ENCODE measurements at regions not wholly inside any gene's neighbourhood (a gene's known extent, or its start where the extent isn't known, plus 50 kb on each side); places are given as distances from the start of the nearest gene placed in this dataset.
A peak's percentile ranks its signal among the peaks of the same experiment; 100 is the strongest.
"Not testable (repeated sequence)": the region's sequence is repeated elsewhere in the genome, so short reads cannot be mapped to it uniquely, and the experiment has no call there.

GRCh38 chr9:39008907-39009306 is 279.1 kb downstream of the CNTNAP3 start:
- not testable (repeated sequence) for H3K4me3 ChIP-seq (ENCODE audit: insufficient read depth, low read depth, low read length); H3K4me1 Mint-ChIP-seq (ENCODE audit: low read depth, unreplicated experiment); H3K4me2 ChIP-seq (ENCODE audit: low read length); H3K36me3 ChIP-seq (ENCODE audit: insufficient read depth, low read length); H3K27ac ChIP-seq (ENCODE audit: low read depth, low read length); H3K79me2 ChIP-seq (ENCODE audit: insufficient read depth, low read length); H2AFZ ChIP-seq (ENCODE audit: low read depth, low read length); H3K27me3 ChIP-seq (ENCODE audit: insufficient read depth, low read length); H3K9ac ChIP-seq (ENCODE audit: low read length); H3K36me3 Mint-ChIP-seq (ENCODE audit: low read depth, unreplicated experiment); H3K4me1 ChIP-seq (ENCODE audit: insufficient read depth, low read length); H3K4me3 Mint-ChIP-seq (ENCODE audit: unreplicated experiment); H3K9me3 Mint-ChIP-seq (ENCODE audit: unreplicated experiment); H3K9me3 ChIP-seq (ENCODE audit: insufficient read depth, low read depth, low read length); H3K27me3 Mint-ChIP-seq (ENCODE audit: low read depth, unreplicated experiment); H3K27ac Mint-ChIP-seq (ENCODE audit: unreplicated experiment); DNase-seq (ENCODE audit: low read depth); H4K20me1 ChIP-seq (ENCODE audit: insufficient read depth, low read length); FAIRE-seq

GRCh38 chr9:39005736-39006135 is 282.2 kb downstream of the CNTNAP3 start:
- not testable (repeated sequence) for H3K79me2 ChIP-seq (ENCODE audit: insufficient read depth, low read length); H3K27ac Mint-ChIP-seq (ENCODE audit: unreplicated experiment); H3K4me3 ChIP-seq (ENCODE audit: insufficient read depth, low read depth, low read length); H3K4me3 Mint-ChIP-seq (ENCODE audit: unreplicated experiment); H2AFZ ChIP-seq (ENCODE audit: low read depth, low read length); FAIRE-seq; H3K9me3 Mint-ChIP-seq (ENCODE audit: unreplicated experiment); H3K4me1 Mint-ChIP-seq (ENCODE audit: low read depth, unreplicated experiment); H3K9me3 ChIP-seq (ENCODE audit: insufficient read depth, low read depth, low read length); H3K4me1 ChIP-seq (ENCODE audit: insufficient read depth, low read length); H4K20me1 ChIP-seq (ENCODE audit: insufficient read depth, low read length); H3K36me3 Mint-ChIP-seq (ENCODE audit: low read depth, unreplicated experiment); H3K27me3 Mint-ChIP-seq (ENCODE audit: low read depth, unreplicated experiment); H3K27ac ChIP-seq (ENCODE audit: low read depth, low read length); H3K36me3 ChIP-seq (ENCODE audit: insufficient read depth, low read length); H3K9ac ChIP-seq (ENCODE audit: low read length); H3K4me2 ChIP-seq (ENCODE audit: low read length); H3K27me3 ChIP-seq (ENCODE audit: insufficient read depth, low read length)
- peak; percentile 40 for DNase-seq (ENCODE audit: low read depth)

- DNase-seq (ENCODE audit: low read depth); H3K4me2 ChIP-seq (ENCODE audit: low read length); H3K4me3 Mint-ChIP-seq (ENCODE audit: unreplicated experiment); H3K9me3 Mint-ChIP-seq (ENCODE audit: unreplicated experiment); H3K9ac ChIP-seq (ENCODE audit: low read length); H3K4me3 ChIP-seq (ENCODE audit: insufficient read depth, low read depth, low read length); H2AFZ ChIP-seq (ENCODE audit: low read depth, low read length); H3K27me3 ChIP-seq (ENCODE audit: insufficient read depth, low read length); H3K79me2 ChIP-seq (ENCODE audit: insufficient read depth, low read length); H3K9me3 ChIP-seq (ENCODE audit: insufficient read depth, low read depth, low read length); FAIRE-seq; H3K36me3 ChIP-seq (ENCODE audit: insufficient read depth, low read length); H3K27me3 Mint-ChIP-seq (ENCODE audit: low read depth, unreplicated experiment); H3K36me3 Mint-ChIP-seq (ENCODE audit: low read depth, unreplicated experiment); H3K27ac Mint-ChIP-seq (ENCODE audit: unreplicated experiment); H4K20me1 ChIP-seq (ENCODE audit: insufficient read depth, low read length); H3K4me1 ChIP-seq (ENCODE audit: insufficient read depth, low read length); H3K27ac ChIP-seq (ENCODE audit: low read depth, low read length); H3K4me1 Mint-ChIP-seq (ENCODE audit: low read depth, unreplicated experiment): not testable (repeated sequence)
Observed at GRCh38 chr9:39001085-39001593, 281.2 kb upstream of the FAM240B start.

GRCh38 chr9:38999277-38999676 is 279.3 kb upstream of the FAM240B start:
- not testable (repeated sequence) for H3K4me3 Mint-ChIP-seq (ENCODE audit: unreplicated experiment); FAIRE-seq; H3K4me1 Mint-ChIP-seq (ENCODE audit: low read depth, unreplicated experiment)

GRCh38 chr9:38993690-38994089 is 273.8 kb upstream of the FAM240B start:
- H3K27ac ChIP-seq (ENCODE audit: low read depth, low read length); H3K9me3 ChIP-seq (ENCODE audit: insufficient read depth, low read depth, low read length); H2AFZ ChIP-seq (ENCODE audit: low read depth, low read length); H4K20me1 ChIP-seq (ENCODE audit: insufficient read depth, low read length); FAIRE-seq; H3K4me1 ChIP-seq (ENCODE audit: insufficient read depth, low read length); H3K4me2 ChIP-seq (ENCODE audit: low read length); H3K4me3 ChIP-seq (ENCODE audit: insufficient read depth, low read depth, low read length); H3K36me3 ChIP-seq (ENCODE audit: insufficient read depth, low read length); H3K27me3 ChIP-seq (ENCODE audit: insufficient read depth, low read length); H3K27me3 Mint-ChIP-seq (ENCODE audit: low read depth, unreplicated experiment); H3K4me1 Mint-ChIP-seq (ENCODE audit: low read depth, unreplicated experiment); H3K9ac ChIP-seq (ENCODE audit: low read length); H3K27ac Mint-ChIP-seq (ENCODE audit: unreplicated experiment); H3K9me3 Mint-ChIP-seq (ENCODE audit: unreplicated experiment); H3K79me2 ChIP-seq (ENCODE audit: insufficient read depth, low read length); H3K4me3 Mint-ChIP-seq (ENCODE audit: unreplicated experiment); DNase-seq (ENCODE audit: low read depth); H3K36me3 Mint-ChIP-seq (ENCODE audit: low read depth, unreplicated experiment): not testable (repeated sequence)

More at GRCh38 chr9:38999277-38999676, 279.3 kb upstream of the FAM240B start:
- H3K36me3 ChIP-seq (ENCODE audit: insufficient read depth, low read length); H3K4me1 ChIP-seq (ENCODE audit: insufficient read depth, low read length); DNase-seq (ENCODE audit: low read depth); H3K9me3 Mint-ChIP-seq (ENCODE audit: unreplicated experiment); H3K27me3 ChIP-seq (ENCODE audit: insufficient read depth, low read length); H4K20me1 ChIP-seq (ENCODE audit: insufficient read depth, low read length); H2AFZ ChIP-seq (ENCODE audit: low read depth, low read length); H3K36me3 Mint-ChIP-seq (ENCODE audit: low read depth, unreplicated experiment); H3K79me2 ChIP-seq (ENCODE audit: insufficient read depth, low read length); H3K27me3 Mint-ChIP-seq (ENCODE audit: low read depth, unreplicated experiment); H3K4me3 ChIP-seq (ENCODE audit: insufficient read depth, low read depth, low read length); H3K9me3 ChIP-seq (ENCODE audit: insufficient read depth, low read depth, low read length); H3K27ac Mint-ChIP-seq (ENCODE audit: unreplicated experiment); H3K4me2 ChIP-seq (ENCODE audit: low read length); H3K9ac ChIP-seq (ENCODE audit: low read length); H3K27ac ChIP-seq (ENCODE audit: low read depth, low read length): not testable (repeated sequence)

GRCh38 chr9:38993156-38993555 is 273.2 kb upstream of the FAM240B start:
- not testable (repeated sequence) for H3K79me2 ChIP-seq (ENCODE audit: insufficient read depth, low read length); FAIRE-seq; H3K4me3 ChIP-seq (ENCODE audit: insufficient read depth, low read depth, low read length); H3K9me3 Mint-ChIP-seq (ENCODE audit: unreplicated experiment); H3K9ac ChIP-seq (ENCODE audit: low read length); H3K27me3 ChIP-seq (ENCODE audit: insufficient read depth, low read length); H3K27me3 Mint-ChIP-seq (ENCODE audit: low read depth, unreplicated experiment); H4K20me1 ChIP-seq (ENCODE audit: insufficient read depth, low read length); H3K36me3 Mint-ChIP-seq (ENCODE audit: low read depth, unreplicated experiment); H3K27ac ChIP-seq (ENCODE audit: low read depth, low read length); H3K4me2 ChIP-seq (ENCODE audit: low read length); DNase-seq (ENCODE audit: low read depth); H3K27ac Mint-ChIP-seq (ENCODE audit: unreplicated experiment); H2AFZ ChIP-seq (ENCODE audit: low read depth, low read length); H3K4me1 ChIP-seq (ENCODE audit: insufficient read depth, low read length); H3K4me1 Mint-ChIP-seq (ENCODE audit: low read depth, unreplicated experiment); H3K36me3 ChIP-seq (ENCODE audit: insufficient read depth, low read length); H3K9me3 ChIP-seq (ENCODE audit: insufficient read depth, low read depth, low read length)
- peak overlapping the region; percentile 54 for H3K4me3 Mint-ChIP-seq (ENCODE audit: unreplicated experiment)
